HepG2 (cell line): ENCODE measurements at regions not wholly inside any gene's neighbourhood (a gene's known extent, or its start where the extent isn't known, plus 50 kb on each side); places are given as distances from the start of the nearest gene placed in this dataset.

Source experiments
- CEBPB ChIP-seq: IDR thresholded peaks from 2 replicates; pipeline ENCODE4 v1.6.1; 2011; ENCODE audit warnings: low read depth, low read length, improper control_type of control experiment, borderline replicate concordance
- DPF2 ChIP-seq: sonication (generic); formaldehyde crosslinking; IDR thresholded peaks from 2 replicates; pipeline ENCODE4 v1.4.0; 2020; ENCODE audit warnings: mild to moderate bottlenecking, low read depth, missing genetic modification reagents, borderline replicate concordance
- SALL2 ChIP-seq: sonication (generic); formaldehyde crosslinking; IDR thresholded peaks from 2 replicates; pipeline ENCODE4 v1.8.1; 2023; ENCODE audit warnings: mild to moderate bottlenecking, missing genetic modification reagents, inconsistent platforms
- TOE1 ChIP-seq: sonication (generic); formaldehyde crosslinking; IDR thresholded peaks from 2 replicates; pipeline ENCODE4 v1.4.0; 2020; ENCODE audit warnings: mild to moderate bottlenecking, missing genetic modification reagents
- ZNF75D ChIP-seq: sonication (generic); formaldehyde crosslinking; IDR thresholded peaks from 2 replicates; pipeline ENCODE4 v1.8.1; 2023; ENCODE audit warnings: missing genetic modification reagents, mild to moderate bottlenecking, borderline replicate concordance
- TF ChIP-seq, protein P1 (sequence below): sonication (generic); formaldehyde crosslinking; IDR thresholded peaks from 2 replicates; pipeline ENCODE4 v1.9.0; 2021; ENCODE audit warnings: missing genetic modification reagents, borderline replicate concordance
- TF ChIP-seq, protein P2 (sequence below): sonication (generic); formaldehyde crosslinking; IDR thresholded peaks from 2 replicates; pipeline ENCODE4 v1.5.0; 2020; ENCODE audit warnings: mild to moderate bottlenecking, missing genetic modification reagents, moderate library complexity
- TF ChIP-seq, protein P3 (sequence below), 2 experiments: fragments of 450-650 bp in 1 of 2; sonication (generic) in 1 of 2; formaldehyde crosslinking; IDR thresholded peaks; 2 replicates each; pipeline versions ENCODE4 v1.5.0 to v1.8.0; 2020 to 2022; ENCODE audit warnings: mild to moderate bottlenecking in 1 of 2, missing genetic modification reagents in 1 of 2

GRCh38 chr1:112788561-112788960, 73.4 kb upstream of the PPM1J start:
- TF ChIP-seq CEBPB (no peak), DPF2 (CRISPR knock-in tag) (no peak), ZNF75D (CRISPR knock-in tag) (no peak), SALL2 (CRISPR knock-in tag) (no peak), TOE1 (CRISPR knock-in tag) (no peak)
- TF ChIP-seq, protein P1, sequence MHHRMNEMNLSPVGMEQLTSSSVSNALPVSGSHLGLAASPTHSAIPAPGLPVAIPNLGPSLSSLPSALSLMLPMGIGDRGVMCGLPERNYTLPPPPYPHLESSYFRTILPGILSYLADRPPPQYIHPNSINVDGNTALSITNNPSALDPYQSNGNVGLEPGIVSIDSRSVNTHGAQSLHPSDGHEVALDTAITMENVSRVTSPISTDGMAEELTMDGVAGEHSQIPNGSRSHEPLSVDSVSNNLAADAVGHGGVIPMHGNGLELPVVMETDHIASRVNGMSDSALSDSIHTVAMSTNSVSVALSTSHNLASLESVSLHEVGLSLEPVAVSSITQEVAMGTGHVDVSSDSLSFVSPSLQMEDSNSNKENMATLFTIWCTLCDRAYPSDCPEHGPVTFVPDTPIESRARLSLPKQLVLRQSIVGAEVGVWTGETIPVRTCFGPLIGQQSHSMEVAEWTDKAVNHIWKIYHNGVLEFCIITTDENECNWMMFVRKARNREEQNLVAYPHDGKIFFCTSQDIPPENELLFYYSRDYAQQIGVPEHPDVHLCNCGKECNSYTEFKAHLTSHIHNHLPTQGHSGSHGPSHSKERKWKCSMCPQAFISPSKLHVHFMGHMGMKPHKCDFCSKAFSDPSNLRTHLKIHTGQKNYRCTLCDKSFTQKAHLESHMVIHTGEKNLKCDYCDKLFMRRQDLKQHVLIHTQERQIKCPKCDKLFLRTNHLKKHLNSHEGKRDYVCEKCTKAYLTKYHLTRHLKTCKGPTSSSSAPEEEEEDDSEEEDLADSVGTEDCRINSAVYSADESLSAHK (CRISPR knock-in tag), result no peak
- TF ChIP-seq, protein P2, sequence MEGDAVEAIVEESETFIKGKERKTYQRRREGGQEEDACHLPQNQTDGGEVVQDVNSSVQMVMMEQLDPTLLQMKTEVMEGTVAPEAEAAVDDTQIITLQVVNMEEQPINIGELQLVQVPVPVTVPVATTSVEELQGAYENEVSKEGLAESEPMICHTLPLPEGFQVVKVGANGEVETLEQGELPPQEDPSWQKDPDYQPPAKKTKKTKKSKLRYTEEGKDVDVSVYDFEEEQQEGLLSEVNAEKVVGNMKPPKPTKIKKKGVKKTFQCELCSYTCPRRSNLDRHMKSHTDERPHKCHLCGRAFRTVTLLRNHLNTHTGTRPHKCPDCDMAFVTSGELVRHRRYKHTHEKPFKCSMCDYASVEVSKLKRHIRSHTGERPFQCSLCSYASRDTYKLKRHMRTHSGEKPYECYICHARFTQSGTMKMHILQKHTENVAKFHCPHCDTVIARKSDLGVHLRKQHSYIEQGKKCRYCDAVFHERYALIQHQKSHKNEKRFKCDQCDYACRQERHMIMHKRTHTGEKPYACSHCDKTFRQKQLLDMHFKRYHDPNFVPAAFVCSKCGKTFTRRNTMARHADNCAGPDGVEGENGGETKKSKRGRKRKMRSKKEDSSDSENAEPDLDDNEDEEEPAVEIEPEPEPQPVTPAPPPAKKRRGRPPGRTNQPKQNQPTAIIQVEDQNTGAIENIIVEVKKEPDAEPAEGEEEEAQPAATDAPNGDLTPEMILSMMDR (CRISPR knock-in tag), result no peak
- TF ChIP-seq, protein P3, sequence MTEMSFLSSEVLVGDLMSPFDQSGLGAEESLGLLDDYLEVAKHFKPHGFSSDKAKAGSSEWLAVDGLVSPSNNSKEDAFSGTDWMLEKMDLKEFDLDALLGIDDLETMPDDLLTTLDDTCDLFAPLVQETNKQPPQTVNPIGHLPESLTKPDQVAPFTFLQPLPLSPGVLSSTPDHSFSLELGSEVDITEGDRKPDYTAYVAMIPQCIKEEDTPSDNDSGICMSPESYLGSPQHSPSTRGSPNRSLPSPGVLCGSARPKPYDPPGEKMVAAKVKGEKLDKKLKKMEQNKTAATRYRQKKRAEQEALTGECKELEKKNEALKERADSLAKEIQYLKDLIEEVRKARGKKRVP (CRISPR knock-in tag; IDR thresholded peaks at IDR 0.05), result no peak
